Lower leg skin (tissue), 3 donors: ENCODE measurements at regions not wholly inside any gene's neighbourhood (a gene's known extent, or its start where the extent isn't known, plus 50 kb on each side); places are given as distances from the start of the nearest gene placed in this dataset.

ENCODE experiments used
- POLR2A ChIP-seq, 2 donors: fragments of 450-650 bp; IDR thresholded peaks; one replicate each; pipeline ENCODE4 v1.6.1; 2016 to 2017; ENCODE audit warnings: antibody characterized with exemption in 2 of 2, mild to moderate bottlenecking in 1 of 2, moderate library complexity in 1 of 2
- TF ChIP-seq, protein P1 (sequence below), 3 donors: fragments of 450-650 bp; IDR thresholded peaks; one replicate each; pipeline ENCODE4 v1.5.1; 2016; ENCODE audit warnings: antibody characterized with exemption in 3 of 3, mild to moderate bottlenecking in 3 of 3, moderate library complexity in 2 of 3

DNA sequence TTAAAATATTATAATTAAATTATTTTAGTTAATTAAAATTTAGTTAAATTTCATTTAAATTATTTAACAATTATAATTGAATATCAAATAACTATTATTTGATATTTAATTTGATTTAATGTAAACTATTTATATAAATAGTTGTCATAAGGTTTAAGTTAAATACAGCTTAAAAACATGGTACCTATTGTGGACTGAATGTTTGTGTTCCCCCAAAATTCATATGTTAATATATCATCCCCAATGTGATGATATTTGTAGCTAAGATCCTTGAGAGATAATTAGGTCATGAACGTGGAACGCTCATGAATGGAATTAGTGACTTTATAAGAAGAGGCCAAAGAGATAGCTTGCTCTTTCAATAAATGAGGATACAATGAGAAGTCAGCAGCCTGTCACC lies 505.7 kb upstream of the LRATD1 start:
- TF ChIP-seq, protein P1, sequence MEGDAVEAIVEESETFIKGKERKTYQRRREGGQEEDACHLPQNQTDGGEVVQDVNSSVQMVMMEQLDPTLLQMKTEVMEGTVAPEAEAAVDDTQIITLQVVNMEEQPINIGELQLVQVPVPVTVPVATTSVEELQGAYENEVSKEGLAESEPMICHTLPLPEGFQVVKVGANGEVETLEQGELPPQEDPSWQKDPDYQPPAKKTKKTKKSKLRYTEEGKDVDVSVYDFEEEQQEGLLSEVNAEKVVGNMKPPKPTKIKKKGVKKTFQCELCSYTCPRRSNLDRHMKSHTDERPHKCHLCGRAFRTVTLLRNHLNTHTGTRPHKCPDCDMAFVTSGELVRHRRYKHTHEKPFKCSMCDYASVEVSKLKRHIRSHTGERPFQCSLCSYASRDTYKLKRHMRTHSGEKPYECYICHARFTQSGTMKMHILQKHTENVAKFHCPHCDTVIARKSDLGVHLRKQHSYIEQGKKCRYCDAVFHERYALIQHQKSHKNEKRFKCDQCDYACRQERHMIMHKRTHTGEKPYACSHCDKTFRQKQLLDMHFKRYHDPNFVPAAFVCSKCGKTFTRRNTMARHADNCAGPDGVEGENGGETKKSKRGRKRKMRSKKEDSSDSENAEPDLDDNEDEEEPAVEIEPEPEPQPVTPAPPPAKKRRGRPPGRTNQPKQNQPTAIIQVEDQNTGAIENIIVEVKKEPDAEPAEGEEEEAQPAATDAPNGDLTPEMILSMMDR (IDR thresholded peaks at IDR 0.05) = no peak
- no peak for TF ChIP-seq POLR2A (IDR thresholded peaks at IDR 0.05)
